Adipocyte (in vitro differentiated cells): ENCODE measurements at regions not wholly inside any gene's neighbourhood (a gene's known extent, or its start where the extent isn't known, plus 50 kb on each side); places are given as distances from the start of the nearest gene placed in this dataset.
"Not testable (repeated sequence)": the region's sequence is repeated elsewhere in the genome, so short reads cannot be mapped to it uniquely, and the experiment has no call there.

Experiments
- DNase-seq: peaks from one replicate; pipeline ENCODE4 v3.0.0-alpha.2; 2015; ENCODE audit warnings: low read depth
- H3K27me3 ChIP-seq: replicated peaks from 2 replicates; pipeline ENCODE4 v1.7.0; 2013; ENCODE audit warnings: mild to moderate bottlenecking, low read length, moderate library complexity; ENCODE audit not compliant: control insufficient read depth, insufficient read depth
- H3K36me3 ChIP-seq: 2 replicates; pipeline ENCODE4 v1.7.0; 2013; ENCODE audit warnings: low read length, mild to moderate bottlenecking, moderate library complexity; ENCODE audit not compliant: control insufficient read depth, insufficient read depth, severe bottlenecking
- H3K4me1 ChIP-seq: 2 replicates; pipeline ENCODE4 v1.7.0; 2013; ENCODE audit warnings: mild to moderate bottlenecking, low read length, moderate library complexity; ENCODE audit not compliant: control insufficient read depth, insufficient read depth
- H3K4me3 ChIP-seq: 2 replicates; pipeline ENCODE4 v1.7.0; 2013; ENCODE audit warnings: mild to moderate bottlenecking, low read length, moderate library complexity
- H3K9ac ChIP-seq: 2 replicates; pipeline ENCODE4 v1.7.0; 2013; ENCODE audit warnings: mild to moderate bottlenecking, low read length, moderate library complexity
- H3K9me3 ChIP-seq: 2 replicates; pipeline ENCODE4 v1.7.0; 2013; ENCODE audit warnings: mild to moderate bottlenecking, low read length, moderate library complexity; ENCODE audit not compliant: control insufficient read depth

- H3K9ac ChIP-seq, H3K36me3 ChIP-seq, H3K9me3 ChIP-seq, H3K4me3 ChIP-seq, H3K27me3 ChIP-seq, DNase-seq: not testable (repeated sequence)
- peaks cover 11% of the 10 kb centered on the region for H3K4me1 ChIP-seq
Measured at GRCh38 chr5:67982160-67982559, 233.4 kb upstream of the PIK3R1 start.

GRCh38 chr5:67978171-67978570, 237.4 kb upstream of the PIK3R1 start:
- H3K9me3 ChIP-seq, result no peaks in the 10 kb centered on the region
- peaks cover 5% of the 10 kb centered on the region for H3K4me1 ChIP-seq
- no peak for DNase-seq
- H3K27me3 ChIP-seq, result no peaks in the 10 kb centered on the region
- H3K4me3 ChIP-seq, result no peak overlapping the region
- no peaks in the 10 kb centered on the region for H3K36me3 ChIP-seq
- no peak overlapping the region for H3K9ac ChIP-seq

GRCh38 chr5:67976891-67977601, 238.5 kb upstream of the PIK3R1 start:
- Histone ChIP-seq H3K9me3 (no peaks in the 10 kb centered on the region), H3K4me1 (peaks cover 1% of the 10 kb centered on the region), H3K36me3 (no peaks in the 10 kb centered on the region), H3K4me3 (no peak overlapping the region), H3K27me3 (no peaks in the 10 kb centered on the region), H3K9ac (no peak overlapping the region)
- DNase-seq, result no peak

GRCh38 chr5:67976181-67976580, 239.4 kb upstream of the PIK3R1 start:
- no peak for DNase-seq
- Histone ChIP-seq H3K9me3 (no peaks in the 10 kb centered on the region), H3K9ac (no peak overlapping the region), H3K27me3 (no peaks in the 10 kb centered on the region), H3K4me3 (no peak overlapping the region), H3K36me3 (no peaks in the 10 kb centered on the region), H3K4me1 (peaks cover 9% of the 10 kb centered on the region)

DNA sequence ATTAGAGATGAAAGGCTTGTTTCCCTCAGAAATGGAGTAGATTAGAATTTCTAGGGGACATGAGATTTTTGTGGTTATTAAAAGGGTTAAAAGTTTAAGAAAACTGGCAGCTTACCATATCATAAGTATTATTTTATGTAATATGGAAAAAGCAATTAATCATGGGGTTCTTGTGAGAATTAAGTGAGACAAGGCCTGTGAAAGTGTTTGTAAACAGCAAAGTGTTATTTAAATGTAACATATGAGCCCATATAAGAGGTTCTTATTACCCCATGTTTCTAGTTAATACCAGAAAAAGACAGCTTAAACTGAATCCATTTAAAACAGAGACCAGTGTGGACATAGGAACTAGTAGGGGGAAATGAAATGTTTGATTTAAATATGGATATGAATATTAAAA, 241.1 kb upstream of the PIK3R1 start:
- Histone ChIP-seq H3K9ac (no peak overlapping the region), H3K9me3 (no peaks in the 10 kb centered on the region), H3K4me3 (no peak overlapping the region), H3K27me3 (no peaks in the 10 kb centered on the region), H3K36me3 (no peaks in the 10 kb centered on the region), H3K4me1 (peaks cover 20% of the 10 kb centered on the region)
- no peak for DNase-seq

- no peaks in the 10 kb centered on the region for H3K36me3 ChIP-seq
- no peaks in the 10 kb centered on the region for H3K9me3 ChIP-seq
- H3K9ac ChIP-seq, result no peak overlapping the region
- DNase-seq, result no peak
- H3K4me3 ChIP-seq, result no peak overlapping the region
- H3K27me3 ChIP-seq, result no peaks in the 10 kb centered on the region
- H3K4me1 ChIP-seq, result peaks cover 20% of the 10 kb centered on the region
Measured at GRCh38 chr5:67974054-67974453, 241.5 kb upstream of the PIK3R1 start.

- Histone ChIP-seq H3K4me1 (peaks cover 20% of the 10 kb centered on the region), H3K4me3 (no peak overlapping the region), H3K9ac (no peak overlapping the region), H3K27me3 (no peaks in the 10 kb centered on the region), H3K9me3 (no peaks in the 10 kb centered on the region), H3K36me3 (no peaks in the 10 kb centered on the region)
- no peak for DNase-seq
Measured at GRCh38 chr5:67971971-67972821, 243.4 kb upstream of the PIK3R1 start.

GRCh38 chr5:67971223-67971830, 244.2 kb upstream of the PIK3R1 start:
- Histone ChIP-seq H3K9me3 (no peaks in the 10 kb centered on the region), H3K4me1 (peaks cover 20% of the 10 kb centered on the region), H3K9ac (peak overlapping the region; percentile 20), H3K4me3 (peak overlapping the region; percentile 48), H3K36me3 (no peaks in the 10 kb centered on the region), H3K27me3 (no peaks in the 10 kb centered on the region)
- peak; percentile 84 for DNase-seq

DNA sequence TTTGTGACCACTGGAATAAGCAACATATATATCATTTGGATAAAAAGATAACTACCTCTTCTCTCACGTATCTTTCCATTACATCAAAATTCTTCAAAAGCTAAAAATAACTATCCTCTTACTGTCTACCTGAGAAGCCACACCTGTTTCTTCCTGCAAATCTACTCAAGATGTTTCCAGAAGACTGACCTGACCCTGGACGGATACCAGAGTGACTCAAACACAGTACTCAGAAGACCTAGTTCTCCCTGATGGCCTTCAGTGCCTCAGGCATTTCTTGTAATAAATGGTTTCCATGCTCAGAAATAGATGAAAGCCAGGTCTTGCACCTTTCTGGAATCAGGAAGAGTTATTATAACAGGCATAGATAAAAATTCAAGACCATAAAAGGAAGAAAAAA, 245.9 kb upstream of the PIK3R1 start:
- H3K9ac ChIP-seq, result no peak overlapping the region
- no peak for DNase-seq
- H3K36me3 ChIP-seq, result no peaks in the 10 kb centered on the region
- no peaks in the 10 kb centered on the region for H3K27me3 ChIP-seq
- peaks cover 20% of the 10 kb centered on the region for H3K4me1 ChIP-seq
- H3K4me3 ChIP-seq, result no peak overlapping the region
- no peaks in the 10 kb centered on the region for H3K9me3 ChIP-seq

GRCh38 chr5:67969176-67969575, 246.4 kb upstream of the PIK3R1 start:
- H3K4me1 ChIP-seq, result peaks cover 20% of the 10 kb centered on the region
- DNase-seq, result no peak
- H3K9ac ChIP-seq, result no peak overlapping the region
- no peak overlapping the region for H3K4me3 ChIP-seq
- H3K27me3 ChIP-seq, result no peaks in the 10 kb centered on the region
- no peaks in the 10 kb centered on the region for H3K9me3 ChIP-seq
- no peaks in the 10 kb centered on the region for H3K36me3 ChIP-seq

- no peaks in the 10 kb centered on the region for H3K36me3 ChIP-seq
- H3K9me3 ChIP-seq, result no peaks in the 10 kb centered on the region
- no peaks in the 10 kb centered on the region for H3K27me3 ChIP-seq
- peaks cover 15% of the 10 kb centered on the region for H3K4me1 ChIP-seq
- H3K4me3 ChIP-seq, result no peak overlapping the region
- no peak overlapping the region for H3K9ac ChIP-seq
- no peak for DNase-seq
Measured at GRCh38 chr5:67966712-67967111, 248.8 kb upstream of the PIK3R1 start.
